ENCODE measurements at regions not wholly inside any gene's neighbourhood (a gene's known extent, or its start where the extent isn't known, plus 50 kb on each side); places are given as distances from the start of the nearest gene placed in this dataset.

DNA sequence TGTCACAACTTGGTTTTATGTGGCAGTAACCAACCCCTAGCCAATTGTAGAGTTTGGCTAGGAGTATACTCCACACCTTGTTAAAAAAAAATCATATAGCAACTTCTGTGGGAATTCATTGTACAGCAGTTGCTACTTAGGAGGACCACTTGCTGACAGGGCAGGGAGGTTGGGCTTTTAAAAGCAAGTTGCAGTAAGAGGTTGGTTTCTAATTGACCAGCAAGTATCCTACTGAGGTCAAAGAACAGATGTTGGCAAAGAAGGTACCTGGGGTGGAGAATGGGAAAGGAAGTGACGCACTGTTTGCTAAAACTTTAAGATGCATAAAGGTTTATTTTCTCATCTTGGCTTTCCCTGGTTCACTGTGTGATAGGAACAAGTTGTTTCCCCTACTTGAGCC, 104.6 kb downstream of the TBX3 start:
- Mint-ChIP-seq H3K27ac (ENCODE audit: unreplicated experiment) (no peak overlapping the region), H3K4me3 (ENCODE audit: unreplicated experiment) (no peak overlapping the region), H3K36me3 (ENCODE audit: low read depth, unreplicated experiment) (no peaks in the 10 kb centered on the region), H3K4me1 (ENCODE audit: low read depth, unreplicated experiment) (no peaks in the 10 kb centered on the region), H3K9me3 (ENCODE audit: unreplicated experiment) (no peaks in the 10 kb centered on the region), H3K27me3 (ENCODE audit: low read depth, unreplicated experiment) (peaks cover 12% of the 10 kb centered on the region)
- no peaks in the 10 kb centered on the region for H3K9me3 ChIP-seq (ENCODE audit: insufficient read depth, low read depth, low read length)
- H3K79me2 ChIP-seq (ENCODE audit: insufficient read depth, low read length), result no peaks in the 10 kb centered on the region
- H3K9ac ChIP-seq (ENCODE audit: low read length), result no peak overlapping the region
- FAIRE-seq (no peak), DNase-seq (ENCODE audit: low read depth) (no peak)
- no peaks in the 10 kb centered on the region for H3K27me3 ChIP-seq (ENCODE audit: insufficient read depth, low read length)
- H3K4me1 ChIP-seq (ENCODE audit: insufficient read depth, low read length), result no peaks in the 10 kb centered on the region
- TF ChIP-seq, protein P1, sequence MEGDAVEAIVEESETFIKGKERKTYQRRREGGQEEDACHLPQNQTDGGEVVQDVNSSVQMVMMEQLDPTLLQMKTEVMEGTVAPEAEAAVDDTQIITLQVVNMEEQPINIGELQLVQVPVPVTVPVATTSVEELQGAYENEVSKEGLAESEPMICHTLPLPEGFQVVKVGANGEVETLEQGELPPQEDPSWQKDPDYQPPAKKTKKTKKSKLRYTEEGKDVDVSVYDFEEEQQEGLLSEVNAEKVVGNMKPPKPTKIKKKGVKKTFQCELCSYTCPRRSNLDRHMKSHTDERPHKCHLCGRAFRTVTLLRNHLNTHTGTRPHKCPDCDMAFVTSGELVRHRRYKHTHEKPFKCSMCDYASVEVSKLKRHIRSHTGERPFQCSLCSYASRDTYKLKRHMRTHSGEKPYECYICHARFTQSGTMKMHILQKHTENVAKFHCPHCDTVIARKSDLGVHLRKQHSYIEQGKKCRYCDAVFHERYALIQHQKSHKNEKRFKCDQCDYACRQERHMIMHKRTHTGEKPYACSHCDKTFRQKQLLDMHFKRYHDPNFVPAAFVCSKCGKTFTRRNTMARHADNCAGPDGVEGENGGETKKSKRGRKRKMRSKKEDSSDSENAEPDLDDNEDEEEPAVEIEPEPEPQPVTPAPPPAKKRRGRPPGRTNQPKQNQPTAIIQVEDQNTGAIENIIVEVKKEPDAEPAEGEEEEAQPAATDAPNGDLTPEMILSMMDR (IDR thresholded peaks at IDR 0.05; ENCODE audit: insufficient read depth, low read depth, low read length), result no peak
- TF ChIP-seq EZH2 (IDR thresholded peaks at IDR 0.05; ENCODE audit: insufficient read depth, low read length), result no peak
- no peaks in the 10 kb centered on the region for H4K20me1 ChIP-seq (ENCODE audit: insufficient read depth, low read length)
- no peak overlapping the region for H3K4me2 ChIP-seq (ENCODE audit: low read length)
- no peak overlapping the region for H2AFZ ChIP-seq (ENCODE audit: low read depth, low read length)
- H3K27ac ChIP-seq (ENCODE audit: low read depth, low read length), result no peak overlapping the region
- H3K36me3 ChIP-seq (ENCODE audit: insufficient read depth, low read length), result no peaks in the 10 kb centered on the region
- H3K4me3 ChIP-seq (ENCODE audit: insufficient read depth, low read depth, low read length), result no peak overlapping the region

DNA sequence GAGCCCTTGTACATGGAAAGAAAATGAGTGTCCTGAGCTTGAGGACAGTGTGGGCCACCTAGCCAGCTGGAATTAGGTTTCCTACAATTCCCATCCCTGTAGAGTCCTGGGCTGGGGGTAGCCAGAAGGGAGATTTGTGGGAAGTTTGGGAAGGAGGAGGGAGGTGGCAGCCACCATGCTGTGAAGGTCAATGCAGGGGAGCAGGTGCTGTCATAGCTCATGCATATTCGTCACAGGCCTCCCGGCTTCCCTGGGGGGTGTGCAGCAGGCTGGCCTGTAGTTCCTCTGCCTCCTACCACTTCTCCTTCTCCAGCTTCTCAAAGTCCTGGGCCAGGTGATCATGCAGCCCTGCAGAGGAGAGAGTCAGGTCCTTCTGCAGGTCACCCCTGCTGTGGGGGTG, 121.3 kb downstream of the TBX3 start:
- no peaks in the 10 kb centered on the region for H3K79me2 ChIP-seq (ENCODE audit: insufficient read depth, low read length)
- peaks cover 13% of the 10 kb centered on the region for H3K27me3 Mint-ChIP-seq (ENCODE audit: low read depth, unreplicated experiment)
- H3K9ac ChIP-seq (ENCODE audit: low read length), result no peak overlapping the region
- no peak for FAIRE-seq
- no peaks in the 10 kb centered on the region for H3K4me1 ChIP-seq (ENCODE audit: insufficient read depth, low read length)
- no peaks in the 10 kb centered on the region for H3K9me3 ChIP-seq (ENCODE audit: insufficient read depth, low read depth, low read length)
- no peaks in the 10 kb centered on the region for H3K4me1 Mint-ChIP-seq (ENCODE audit: low read depth, unreplicated experiment)
- H3K27me3 ChIP-seq (ENCODE audit: insufficient read depth, low read length), result no peaks in the 10 kb centered on the region
- no peak overlapping the region for H3K4me3 Mint-ChIP-seq (ENCODE audit: unreplicated experiment)
- H3K4me2 ChIP-seq (ENCODE audit: low read length), result no peak overlapping the region
- no peak for TF ChIP-seq EZH2 (IDR thresholded peaks at IDR 0.05; ENCODE audit: insufficient read depth, low read length)
- TF ChIP-seq, protein P1 (IDR thresholded peaks at IDR 0.05; ENCODE audit: insufficient read depth, low read depth, low read length), result no peak
- no peaks in the 10 kb centered on the region for H3K36me3 ChIP-seq (ENCODE audit: insufficient read depth, low read length)
- H3K27ac ChIP-seq (ENCODE audit: low read depth, low read length), result no peak overlapping the region
- no peaks in the 10 kb centered on the region for H4K20me1 ChIP-seq (ENCODE audit: insufficient read depth, low read length)
- H2AFZ ChIP-seq (ENCODE audit: low read depth, low read length), result no peak overlapping the region
- H3K36me3 Mint-ChIP-seq (ENCODE audit: low read depth, unreplicated experiment), result no peaks in the 10 kb centered on the region
- H3K9me3 Mint-ChIP-seq (ENCODE audit: unreplicated experiment), result no peaks in the 10 kb centered on the region
- no peak overlapping the region for H3K27ac Mint-ChIP-seq (ENCODE audit: unreplicated experiment)
- no peak for DNase-seq (ENCODE audit: low read depth)
- no peak overlapping the region for H3K4me3 ChIP-seq (ENCODE audit: insufficient read depth, low read depth, low read length)

DNA sequence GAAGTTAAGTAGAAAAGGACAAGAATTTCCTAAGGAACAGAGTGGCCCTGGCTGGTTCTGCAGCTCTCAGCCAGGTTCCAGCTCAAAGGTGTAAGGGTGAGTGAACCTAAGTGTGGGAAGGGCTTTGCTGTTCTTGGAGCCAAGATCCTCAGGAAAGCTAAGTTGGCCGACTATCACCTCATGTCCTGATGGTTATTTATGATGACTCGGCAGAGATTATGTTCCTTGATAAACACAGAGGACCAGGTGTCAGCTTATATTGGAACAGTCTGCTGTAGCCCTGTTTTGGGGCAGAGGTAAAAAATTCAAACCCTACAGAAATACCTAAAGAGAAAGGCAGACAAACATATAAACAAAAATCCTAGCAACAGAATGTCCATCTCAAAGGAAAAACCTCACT, 128.5 kb downstream of the TBX3 start:
- Histone ChIP-seq H3K27me3 (ENCODE audit: insufficient read depth, low read length) (no peaks in the 10 kb centered on the region), H3K4me2 (ENCODE audit: low read length) (no peak overlapping the region), H3K36me3 (ENCODE audit: insufficient read depth, low read length) (no peaks in the 10 kb centered on the region), H3K79me2 (ENCODE audit: insufficient read depth, low read length) (no peaks in the 10 kb centered on the region), H3K9me3 (ENCODE audit: insufficient read depth, low read depth, low read length) (no peaks in the 10 kb centered on the region), H4K20me1 (ENCODE audit: insufficient read depth, low read length) (no peaks in the 10 kb centered on the region), H2AFZ (ENCODE audit: low read depth, low read length) (no peak overlapping the region), H3K4me1 (ENCODE audit: insufficient read depth, low read length) (no peaks in the 10 kb centered on the region), H3K4me3 (ENCODE audit: insufficient read depth, low read depth, low read length) (no peak overlapping the region), H3K9ac (ENCODE audit: low read length) (no peak overlapping the region), H3K27ac (ENCODE audit: low read depth, low read length) (no peak overlapping the region)
- no peak overlapping the region for H3K4me3 Mint-ChIP-seq (ENCODE audit: unreplicated experiment)
- no peaks in the 10 kb centered on the region for H3K36me3 Mint-ChIP-seq (ENCODE audit: low read depth, unreplicated experiment)
- H3K4me1 Mint-ChIP-seq (ENCODE audit: low read depth, unreplicated experiment), result no peaks in the 10 kb centered on the region
- H3K27me3 Mint-ChIP-seq (ENCODE audit: low read depth, unreplicated experiment), result peaks cover 7% of the 10 kb centered on the region
- FAIRE-seq (no peak), DNase-seq (ENCODE audit: low read depth) (no peak)
- no peaks in the 10 kb centered on the region for H3K9me3 Mint-ChIP-seq (ENCODE audit: unreplicated experiment)
- H3K27ac Mint-ChIP-seq (ENCODE audit: unreplicated experiment), result no peak overlapping the region
- TF ChIP-seq, protein P1 (IDR thresholded peaks at IDR 0.05; ENCODE audit: insufficient read depth, low read depth, low read length), result no peak
- TF ChIP-seq EZH2 (IDR thresholded peaks at IDR 0.05; ENCODE audit: insufficient read depth, low read length), result no peak

Data from astrocyte (in vitro differentiated cells and primary cell).